ENCODE measurements at regions not wholly inside any gene's neighbourhood (a gene's known extent, or its start where the extent isn't known, plus 50 kb on each side); places are given as distances from the start of the nearest gene placed in this dataset.
"Not testable (repeated sequence)": the region's sequence is repeated elsewhere in the genome, so short reads cannot be mapped to it uniquely, and the experiment has no call there.

GRCh38 chr12:34397591-34398365 lies 375.5 kb downstream of the ALG10 start:
- DNase-seq = peak; percentile 0

- no peak for DNase-seq
Observed at GRCh38 chr12:34398366-34398705, 376.0 kb downstream of the ALG10 start.

- DNase-seq = peak; percentile 0
Observed at GRCh38 chr12:34398706-34399630, 376.7 kb downstream of the ALG10 start.

GRCh38 chr12:34399631-34400410 lies 377.5 kb downstream of the ALG10 start:
- DNase-seq = peak; percentile 0

- no peak for DNase-seq
Observed at GRCh38 chr12:34400411-34400881, 378.1 kb downstream of the ALG10 start.

GRCh38 chr12:34400986-34401658 lies 378.8 kb downstream of the ALG10 start:
- DNase-seq = peak; percentile 0

GRCh38 chr12:34401659-34402227 lies 379.4 kb downstream of the ALG10 start:
- no peak for DNase-seq

- peak; percentile 1 for DNase-seq
Observed at GRCh38 chr12:34402228-34402898, 380.1 kb downstream of the ALG10 start.

GRCh38 chr12:34402899-34403705 lies 380.8 kb downstream of the ALG10 start:
- DNase-seq = peak; percentile 0

- DNase-seq = no peak
Observed at GRCh38 chr12:34403706-34404376, 381.5 kb downstream of the ALG10 start.

GRCh38 chr12:34404377-34405285 lies 382.3 kb downstream of the ALG10 start:
- peak; percentile 0 for DNase-seq

GRCh38 chr12:34405286-34406227 lies 383.3 kb downstream of the ALG10 start:
- peak; percentile 0 for DNase-seq

GRCh38 chr12:34406228-34406995 lies 384.1 kb downstream of the ALG10 start:
- peak; percentile 0 for DNase-seq

GRCh38 chr12:34406996-34407300 lies 384.7 kb downstream of the ALG10 start:
- DNase-seq = peak; percentile 0

- no peak for DNase-seq
Observed at GRCh38 chr12:34407813-34408212, 385.5 kb downstream of the ALG10 start.

GRCh38 chr12:34431509-34431908 lies 409.2 kb downstream of the ALG10 start:
- DNase-seq = not testable (repeated sequence)

Data from stimulated activated CD4-positive, alpha-beta T cell treated with anti-CD3 and anti-CD28 coated beads, Interleukin-15, amount 100 ng/mL, for 24 hours (primary cell).